AG04449 (cell line): ENCODE measurements at regions not wholly inside any gene's neighbourhood (a gene's known extent, or its start where the extent isn't known, plus 50 kb on each side); places are given as distances from the start of the nearest gene placed in this dataset.

Experiments
- CTCF ChIA-PET: fragments of 350-600 bp; formaldehyde crosslinking; extraction: SDS; loops from one replicate; lab custom pipeline; 2021; ENCODE audit warnings: antibody characterized with exemption; lab: Yijun Ruan, JAX
- POLR2A ChIA-PET: fragments of 400-600, 350-600 bp; formaldehyde crosslinking; extraction: SDS; loops from one replicate; lab custom pipeline; 2020; ENCODE audit warnings: antibody characterized with exemption, inconsistent platforms; lab: Yijun Ruan, JAX
- DNase-seq: peaks from one replicate; pipeline ENCODE4 v3.0.0-alpha.2; 2010; ENCODE audit warnings: low read depth, low spot score
- H3K4me3 ChIP-seq: 2 replicates; pipeline ENCODE4 v1.5.1; 2011; ENCODE audit warnings: low read depth, mild to moderate bottlenecking, control low read depth, low read length
- CTCF ChIP-seq: IDR thresholded peaks from one replicate; pipeline ENCODE4 v1.5.1; 2011; ENCODE audit warnings: mild to moderate bottlenecking, moderate library complexity, low read length, control low read depth, inconsistent platforms; ENCODE audit not compliant: insufficient read depth; ENCODE audit errors: missing control alignments

- ChIA-PET CTCF (no interaction called here), POLR2A (no interaction called here)
- DNase-seq = no peak
- H3K4me3 ChIP-seq = no peak overlapping the region
- no peak for TF ChIP-seq CTCF
Measured at GRCh38 chr9:14535161-14535955, 157.9 kb downstream of the ZDHHC21 start.

GRCh38 chr9:14533867-14534640, 159.2 kb downstream of the ZDHHC21 start:
- POLR2A ChIA-PET = no interaction called here
- no peak overlapping the region for H3K4me3 ChIP-seq
- no peak for DNase-seq
- no peak for TF ChIP-seq CTCF
- CTCF ChIA-PET = no interaction called here

- DNase-seq = no peak
- no peak for TF ChIP-seq CTCF
- CTCF ChIA-PET = no interaction called here
- POLR2A ChIA-PET = no interaction called here
- H3K4me3 ChIP-seq = no peak overlapping the region
Measured at GRCh38 chr9:14532456-14533115, 160.6 kb downstream of the ZDHHC21 start.

- DNase-seq = no peak
- CTCF ChIA-PET = no interaction called here
- no peak overlapping the region for H3K4me3 ChIP-seq
- POLR2A ChIA-PET = no interaction called here
- TF ChIP-seq CTCF = no peak
Measured at GRCh38 chr9:14531341-14532269, 161.6 kb downstream of the ZDHHC21 start.

- ChIA-PET POLR2A (no interaction called here), CTCF (no interaction called here)
- H3K4me3 ChIP-seq = no peak overlapping the region
- no peak for DNase-seq
- no peak for TF ChIP-seq CTCF
Measured at GRCh38 chr9:14530841-14531240, 162.4 kb downstream of the ZDHHC21 start.
